HL-60 (cell line): ENCODE measurements at regions not wholly inside any gene's neighbourhood (a gene's known extent, or its start where the extent isn't known, plus 50 kb on each side); places are given as distances from the start of the nearest gene placed in this dataset.

Experiments used
- DNase-seq, 2 experiments: peaks; one replicate each; pipeline ENCODE4 v3.0.0-alpha.2; 2010 to 2020; ENCODE audit warnings: low read depth in 1 of 2, low spot score in 1 of 2
- H3K27ac ChIP-seq: fragments of 250-450 bp; sonication (Bioruptor Pico); replicated peaks from 2 replicates; pipeline ENCODE4 v1.5.1; 2020; ENCODE audit warnings: mild to moderate bottlenecking, moderate library complexity
- H3K27me3 ChIP-seq: fragments of 250-450 bp; sonication (Bioruptor Pico); 2 replicates; pipeline ENCODE4 v1.5.1; 2021; ENCODE audit warnings: mild to moderate bottlenecking, moderate library complexity; ENCODE audit not compliant: insufficient read depth, poor library complexity, severe bottlenecking
- H3K4me3 ChIP-seq: replicated peaks from 2 replicates; pipeline ENCODE4 v1.5.1; 2011; ENCODE audit warnings: mild to moderate bottlenecking, control low read depth, low read length; ENCODE audit not compliant: insufficient read depth
- GABPA ChIP-seq: IDR thresholded peaks from 2 replicates; pipeline ENCODE4 v1.6.1; 2012; ENCODE audit warnings: low read depth
- POLR2AphosphoS5 ChIP-seq: IDR thresholded peaks from 2 replicates; pipeline ENCODE4 v1.6.1; 2012; ENCODE audit warnings: low read depth
- SPI1 ChIP-seq: IDR thresholded peaks from 2 replicates; pipeline ENCODE4 v1.6.1; 2012; ENCODE audit warnings: low read depth, mild to moderate bottlenecking, borderline replicate concordance
- TF ChIP-seq, protein P1 (sequence below): IDR thresholded peaks from one replicate; pipeline ENCODE4 v1.5.1; 2011; ENCODE audit warnings: low read length, control low read depth, inconsistent platforms; ENCODE audit not compliant: insufficient read depth
- TF ChIP-seq, protein P2 (sequence below): IDR thresholded peaks from 2 replicates; pipeline ENCODE4 v1.6.1; 2012; ENCODE audit warnings: low read depth; ENCODE audit not compliant: insufficient replicate concordance

DNA sequence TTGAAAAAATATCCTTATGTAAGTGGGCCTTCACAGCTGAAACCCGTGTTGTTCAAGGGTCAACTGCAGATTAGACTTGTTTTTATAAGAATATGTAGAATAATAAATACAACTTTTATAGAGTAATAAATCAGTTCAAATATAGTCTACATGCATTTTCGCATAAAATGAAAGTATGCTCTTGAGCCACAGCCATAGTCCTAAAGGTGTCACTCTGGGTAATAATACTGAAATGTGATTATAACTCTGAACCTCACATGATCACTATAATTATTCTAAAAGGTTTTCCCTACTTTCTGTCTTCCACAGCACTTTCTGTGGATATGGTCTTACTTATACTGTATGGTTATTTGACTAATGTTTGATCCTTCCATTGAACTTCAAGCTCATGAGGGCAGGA is 185.8 kb downstream of the SLC6A15 start:
- no peak overlapping the region for H3K27ac ChIP-seq
- H3K27me3 ChIP-seq, result no peaks in the 10 kb centered on the region
- TF ChIP-seq, protein P1, sequence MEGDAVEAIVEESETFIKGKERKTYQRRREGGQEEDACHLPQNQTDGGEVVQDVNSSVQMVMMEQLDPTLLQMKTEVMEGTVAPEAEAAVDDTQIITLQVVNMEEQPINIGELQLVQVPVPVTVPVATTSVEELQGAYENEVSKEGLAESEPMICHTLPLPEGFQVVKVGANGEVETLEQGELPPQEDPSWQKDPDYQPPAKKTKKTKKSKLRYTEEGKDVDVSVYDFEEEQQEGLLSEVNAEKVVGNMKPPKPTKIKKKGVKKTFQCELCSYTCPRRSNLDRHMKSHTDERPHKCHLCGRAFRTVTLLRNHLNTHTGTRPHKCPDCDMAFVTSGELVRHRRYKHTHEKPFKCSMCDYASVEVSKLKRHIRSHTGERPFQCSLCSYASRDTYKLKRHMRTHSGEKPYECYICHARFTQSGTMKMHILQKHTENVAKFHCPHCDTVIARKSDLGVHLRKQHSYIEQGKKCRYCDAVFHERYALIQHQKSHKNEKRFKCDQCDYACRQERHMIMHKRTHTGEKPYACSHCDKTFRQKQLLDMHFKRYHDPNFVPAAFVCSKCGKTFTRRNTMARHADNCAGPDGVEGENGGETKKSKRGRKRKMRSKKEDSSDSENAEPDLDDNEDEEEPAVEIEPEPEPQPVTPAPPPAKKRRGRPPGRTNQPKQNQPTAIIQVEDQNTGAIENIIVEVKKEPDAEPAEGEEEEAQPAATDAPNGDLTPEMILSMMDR, result no peak
- TF ChIP-seq, protein P2, sequence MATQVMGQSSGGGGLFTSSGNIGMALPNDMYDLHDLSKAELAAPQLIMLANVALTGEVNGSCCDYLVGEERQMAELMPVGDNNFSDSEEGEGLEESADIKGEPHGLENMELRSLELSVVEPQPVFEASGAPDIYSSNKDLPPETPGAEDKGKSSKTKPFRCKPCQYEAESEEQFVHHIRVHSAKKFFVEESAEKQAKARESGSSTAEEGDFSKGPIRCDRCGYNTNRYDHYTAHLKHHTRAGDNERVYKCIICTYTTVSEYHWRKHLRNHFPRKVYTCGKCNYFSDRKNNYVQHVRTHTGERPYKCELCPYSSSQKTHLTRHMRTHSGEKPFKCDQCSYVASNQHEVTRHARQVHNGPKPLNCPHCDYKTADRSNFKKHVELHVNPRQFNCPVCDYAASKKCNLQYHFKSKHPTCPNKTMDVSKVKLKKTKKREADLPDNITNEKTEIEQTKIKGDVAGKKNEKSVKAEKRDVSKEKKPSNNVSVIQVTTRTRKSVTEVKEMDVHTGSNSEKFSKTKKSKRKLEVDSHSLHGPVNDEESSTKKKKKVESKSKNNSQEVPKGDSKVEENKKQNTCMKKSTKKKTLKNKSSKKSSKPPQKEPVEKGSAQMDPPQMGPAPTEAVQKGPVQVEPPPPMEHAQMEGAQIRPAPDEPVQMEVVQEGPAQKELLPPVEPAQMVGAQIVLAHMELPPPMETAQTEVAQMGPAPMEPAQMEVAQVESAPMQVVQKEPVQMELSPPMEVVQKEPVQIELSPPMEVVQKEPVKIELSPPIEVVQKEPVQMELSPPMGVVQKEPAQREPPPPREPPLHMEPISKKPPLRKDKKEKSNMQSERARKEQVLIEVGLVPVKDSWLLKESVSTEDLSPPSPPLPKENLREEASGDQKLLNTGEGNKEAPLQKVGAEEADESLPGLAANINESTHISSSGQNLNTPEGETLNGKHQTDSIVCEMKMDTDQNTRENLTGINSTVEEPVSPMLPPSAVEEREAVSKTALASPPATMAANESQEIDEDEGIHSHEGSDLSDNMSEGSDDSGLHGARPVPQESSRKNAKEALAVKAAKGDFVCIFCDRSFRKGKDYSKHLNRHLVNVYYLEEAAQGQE, result no peak
- TF ChIP-seq POLR2AphosphoS5, result no peak
- TF ChIP-seq SPI1, result no peak
- no peak for TF ChIP-seq GABPA
- no peak for DNase-seq
- no peak overlapping the region for H3K4me3 ChIP-seq

DNA sequence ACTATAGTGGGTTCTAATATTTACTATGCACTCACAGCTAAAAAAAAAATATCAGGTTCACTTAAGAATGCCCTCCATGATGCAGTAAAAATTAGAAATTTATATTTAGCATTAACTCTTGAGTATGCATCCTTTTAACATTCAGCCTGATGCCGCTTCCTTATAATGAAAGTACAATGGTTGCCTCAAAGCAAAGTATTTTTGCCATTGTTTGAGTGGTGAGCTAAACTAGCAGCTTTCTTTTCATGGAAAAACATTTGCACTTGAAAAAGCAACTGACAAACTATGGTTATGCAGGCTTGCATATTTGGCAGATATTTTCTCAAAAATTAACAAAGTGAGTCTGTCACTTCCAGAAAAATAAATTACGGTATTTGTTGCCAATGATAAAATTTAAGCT is 188.6 kb downstream of the SLC6A15 start:
- Histone ChIP-seq H3K27me3 (no peaks in the 10 kb centered on the region), H3K4me3 (no peak overlapping the region), H3K27ac (no peak overlapping the region)
- DNase-seq, result no peak
- TF ChIP-seq, protein P2, result no peak
- no peak for TF ChIP-seq POLR2AphosphoS5
- TF ChIP-seq, protein P1, result no peak
- TF ChIP-seq SPI1, result no peak
- TF ChIP-seq GABPA, result no peak

DNA sequence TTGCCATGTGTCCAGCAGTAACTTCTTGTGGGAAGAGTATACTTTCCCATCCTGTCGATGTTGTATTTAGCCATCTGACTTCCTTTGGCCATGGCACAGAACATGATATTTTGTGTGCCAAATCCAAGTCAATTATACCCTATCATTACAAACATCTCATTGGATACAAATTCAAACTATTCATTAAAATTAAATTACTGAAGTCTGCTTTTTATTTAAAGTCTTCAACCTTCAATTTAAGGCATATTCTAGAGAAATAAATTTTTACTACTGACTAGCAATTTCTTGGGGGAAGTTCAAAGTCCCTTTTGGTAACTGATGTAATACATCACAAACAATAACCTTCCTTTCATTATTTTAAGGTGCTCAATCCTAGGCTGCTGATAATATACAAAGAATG is 192.6 kb downstream of the SLC6A15 start:
- Histone ChIP-seq H3K27ac (no peak overlapping the region), H3K27me3 (no peaks in the 10 kb centered on the region), H3K4me3 (no peak overlapping the region)
- no peak for DNase-seq
- TF ChIP-seq, protein P2, result no peak
- no peak for TF ChIP-seq GABPA

DNA sequence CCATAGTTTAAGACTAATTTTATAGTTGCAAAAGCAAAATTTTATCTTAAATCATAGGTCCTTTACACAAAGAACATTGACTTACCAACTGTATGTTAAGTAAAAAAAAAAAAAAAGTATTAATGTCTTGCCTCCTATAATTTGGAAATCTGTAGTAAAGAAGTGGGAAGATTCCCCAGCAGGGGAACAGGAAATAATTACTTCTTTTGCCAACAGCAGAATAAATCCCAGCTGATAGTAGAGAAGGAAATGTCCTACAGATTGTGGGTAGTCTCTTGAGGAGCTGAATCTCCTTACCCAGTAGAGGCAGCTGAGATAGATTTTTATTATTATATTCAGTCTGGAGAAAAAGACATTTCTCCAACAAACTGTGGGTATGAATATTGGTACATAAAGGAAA is 193.7 kb downstream of the SLC6A15 start:
- no peak for DNase-seq
- H3K27ac ChIP-seq, result no peak overlapping the region
- no peak overlapping the region for H3K4me3 ChIP-seq
- no peaks in the 10 kb centered on the region for H3K27me3 ChIP-seq
- TF ChIP-seq, protein P1, result no peak
- TF ChIP-seq POLR2AphosphoS5 (no peak), GABPA (no peak), SPI1 (no peak)
- TF ChIP-seq, protein P2, result no peak
